OCI-LY7 (cell line): ENCODE measurements at regions not wholly inside any gene's neighbourhood (a gene's known extent, or its start where the extent isn't known, plus 50 kb on each side); places are given as distances from the start of the nearest gene placed in this dataset.

Experiments used
- BruUV-seq: library from RNA; stranded (reverse); fragments of 400-500 nt; replicated peaks from 2 replicates; lab custom pipeline; 2021; lab: Mats Ljungman, UMichigan
- CTCF ChIA-PET: fragments of 300-600 bp; sonication (Branson Sonifier 250); formaldehyde crosslinking; loops from one replicate; lab custom pipeline; 2022; ENCODE audit warnings: antibody characterized with exemption; ENCODE audit not compliant: unreplicated experiment; lab: Charles Lee
- POLR2A ChIA-PET: fragments of 300-600 bp; sonication (Branson Sonifier 250); formaldehyde crosslinking; loops from one replicate; lab custom pipeline; 2022; ENCODE audit warnings: antibody characterized with exemption; lab: Charles Lee
- DNase-seq: peaks from one replicate; pipeline ENCODE4 v3.0.0-alpha.2; 2015; ENCODE audit warnings: low spot score
- H2AFZ ChIP-seq: fragments of 200-600 bp; sonication (generic), shearing (Covaris generic); 2 replicates; pipeline ENCODE4 v1.6.1; 2014; ENCODE audit warnings: mild to moderate bottlenecking, antibody characterized with exemption, low read length, moderate library complexity
- H3K27ac ChIP-seq: fragments of 200-600 bp; sonication (generic); 2 replicates; pipeline ENCODE4 v1.5.1; 2014; ENCODE audit warnings: mixed run types, low read depth, mild to moderate bottlenecking, moderate library complexity, low read length, inconsistent platforms; ENCODE audit not compliant: poor library complexity, severe bottlenecking
- H3K36me3 ChIP-seq: fragments of 200-600 bp; sonication (generic); 2 replicates; pipeline ENCODE4 v1.6.1; 2014; ENCODE audit warnings: mild to moderate bottlenecking, antibody characterized with exemption, low read length, moderate library complexity, mixed read lengths; ENCODE audit not compliant: insufficient read depth
- H3K4me1 ChIP-seq: fragments of 200-600 bp; sonication (generic); 2 replicates; pipeline ENCODE4 v1.5.1; 2014; ENCODE audit warnings: mild to moderate bottlenecking, low read length; ENCODE audit not compliant: insufficient read depth, poor library complexity, severe bottlenecking
- H3K4me2 ChIP-seq: fragments of 200-600 bp; sonication (generic); 2 replicates; pipeline ENCODE4 v1.6.1; 2014; ENCODE audit warnings: mild to moderate bottlenecking, low read length
- H3K4me3 ChIP-seq: fragments of 200-600 bp; sonication (generic); 2 replicates; pipeline ENCODE4 v1.5.1; 2014; ENCODE audit warnings: mild to moderate bottlenecking, low read depth, low read length; ENCODE audit not compliant: poor library complexity, severe bottlenecking
- H3K79me2 ChIP-seq: fragments of 200-600 bp; sonication (generic); 2 replicates; pipeline ENCODE4 v1.6.1; 2016; ENCODE audit warnings: low read depth, mild to moderate bottlenecking, low read length, moderate library complexity, mixed read lengths; ENCODE audit not compliant: insufficient read depth
- H3K9me2 ChIP-seq: fragments of 200-600 bp; sonication (generic); 2 replicates; pipeline ENCODE4 v1.6.1; 2016; ENCODE audit warnings: mild to moderate bottlenecking, low read length, mixed read lengths; ENCODE audit not compliant: insufficient read depth
- H3K9me3 ChIP-seq: fragments of 200-600 bp; sonication (generic); 2 replicates; pipeline ENCODE4 v1.6.1; 2014; ENCODE audit warnings: mild to moderate bottlenecking, mixed run types, low read length, mixed read lengths
- H4K20me1 ChIP-seq: fragments of 200-600 bp; sonication (generic); 2 replicates; pipeline ENCODE4 v1.6.1; 2014; ENCODE audit warnings: mild to moderate bottlenecking, antibody characterized with exemption, low read length, moderate library complexity, mixed read lengths; ENCODE audit not compliant: insufficient read depth
- CTCF ChIP-seq: fragments of 200-600 bp; sonication (generic); conservative IDR thresholded peaks from 2 replicates; pipeline ENCODE4 v1.5.1; 2014; ENCODE audit warnings: mild to moderate bottlenecking, antibody characterized with exemption, low read length, moderate library complexity, mixed read lengths
- EZH2phosphoT487 ChIP-seq: fragments of 200-600 bp; sonication (generic); IDR thresholded peaks from 2 replicates; pipeline ENCODE4 v1.6.1; 2018; ENCODE audit warnings: low read depth, borderline replicate concordance, mild to moderate bottlenecking, mixed run types, antibody characterized with exemption, low read length, moderate library complexity, mixed read lengths
- intact Hi-C: fragments of 100-400 bp; cut with micrococcal nuclease; formaldehyde crosslinking; loops from one replicate; pipeline ENCODE4 v1.10.0; 2022; ENCODE audit not compliant: unreplicated experiment

GRCh38 chr18:68418881-68419280, 296.0 kb downstream of the TMX3 start:
- H3K4me2 ChIP-seq: no peak overlapping the region
- H3K79me2 ChIP-seq: no peaks in the 10 kb centered on the region
- TF ChIP-seq CTCF (no peak), EZH2phosphoT487 (no peak)
- H4K20me1 ChIP-seq: no peaks in the 10 kb centered on the region
- no peak overlapping the region for H3K27ac ChIP-seq
- H3K9me2 ChIP-seq: no peaks in the 10 kb centered on the region
- intact Hi-C loops: no loop called here
- ChIA-PET CTCF (no interaction called here), POLR2A (interaction anchor here (0.7 kb wide), 1 partner anchor 23 kb away, joined by 3 read pairs; no protein-coding TSS in a partner anchor)
- no TSS peak for BruUV-seq
- DNase-seq: no peak
- no peak overlapping the region for H2AFZ ChIP-seq
- no peaks in the 10 kb centered on the region for H3K4me1 ChIP-seq
- H3K36me3 ChIP-seq: no peaks in the 10 kb centered on the region
- no peak overlapping the region for H3K4me3 ChIP-seq
- H3K9me3 ChIP-seq: no peaks in the 10 kb centered on the region

GRCh38 chr18:68418226-68418868, 296.6 kb downstream of the TMX3 start:
- Histone ChIP-seq H3K4me3 (no peak overlapping the region), H3K27ac (no peak overlapping the region), H3K4me1 (no peaks in the 10 kb centered on the region), H3K9me2 (no peaks in the 10 kb centered on the region), H3K36me3 (no peaks in the 10 kb centered on the region), H2AFZ (no peak overlapping the region), H3K9me3 (no peaks in the 10 kb centered on the region), H4K20me1 (no peaks in the 10 kb centered on the region), H3K4me2 (no peak overlapping the region), H3K79me2 (no peaks in the 10 kb centered on the region)
- DNase-seq: no peak
- ChIA-PET CTCF (no interaction called here), POLR2A (interaction anchor here (0.7 kb wide), 1 partner anchor 23 kb away, joined by 3 read pairs; no protein-coding TSS in a partner anchor)
- no TSS peak for BruUV-seq
- intact Hi-C loops: no loop called here
- no peak for TF ChIP-seq CTCF

DNA sequence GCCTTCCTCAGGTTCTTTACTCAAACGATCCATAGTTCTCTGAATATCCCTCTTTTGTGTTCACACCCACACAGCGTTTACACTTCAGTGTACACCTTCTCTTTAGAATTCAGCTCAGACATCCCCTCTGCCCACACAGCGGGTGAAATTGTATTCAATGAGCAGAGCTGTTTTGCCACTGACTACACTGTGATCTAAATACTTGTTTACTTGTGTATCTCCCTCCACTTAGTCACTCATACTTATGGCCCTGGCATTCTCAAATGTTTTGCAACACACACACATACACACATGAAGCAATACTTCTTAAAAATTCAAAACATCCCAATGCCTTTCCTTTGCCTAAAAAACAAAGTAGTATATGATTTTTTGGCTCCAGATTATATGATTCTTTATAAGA, 297.1 kb downstream of the TMX3 start:
- POLR2A ChIA-PET: no interaction called here

More for the DNA sequence above, 297.1 kb downstream of the TMX3 start:
- Histone ChIP-seq H3K36me3 (no peaks in the 10 kb centered on the region), H3K79me2 (no peaks in the 10 kb centered on the region), H3K9me2 (no peaks in the 10 kb centered on the region), H3K9me3 (no peaks in the 10 kb centered on the region), H2AFZ (no peak overlapping the region), H4K20me1 (no peaks in the 10 kb centered on the region), H3K27ac (no peak overlapping the region), H3K4me3 (no peak overlapping the region), H3K4me1 (no peaks in the 10 kb centered on the region), H3K4me2 (no peak overlapping the region)
- BruUV-seq: no TSS peak
- CTCF ChIA-PET: no interaction called here
- intact Hi-C loops: no loop called here
- no peak for DNase-seq
- TF ChIP-seq EZH2phosphoT487 (no peak), CTCF (no peak)
